Testis (tissue), 2 donors: ENCODE measurements at regions not wholly inside any gene's neighbourhood (a gene's known extent, or its start where the extent isn't known, plus 50 kb on each side); places are given as distances from the start of the nearest gene placed in this dataset.

Experiments used
- DNase-seq: peaks from one replicate; pipeline ENCODE4 v3.0.0-alpha.2; 2019
- H3K27ac ChIP-seq, 2 donors: fragments of 200-600 bp; sonication (generic); one replicate each; pipeline ENCODE4 v1.5.1; 2019
- H3K27me3 ChIP-seq: fragments of 200-600 bp; sonication (generic); one replicate; pipeline ENCODE4 v1.5.1; 2019
- H3K36me3 ChIP-seq: fragments of 200-600 bp; sonication (generic); one replicate; pipeline ENCODE4 v1.5.1; 2017; ENCODE audit warnings: low read depth; ENCODE audit errors: missing control alignments
- H3K4me1 ChIP-seq: fragments of 200-600 bp; sonication (generic); one replicate; pipeline ENCODE4 v1.5.1; 2019
- H3K4me3 ChIP-seq, 2 donors: fragments of 200-600 bp; sonication (generic); one replicate each; pipeline ENCODE4 v1.5.1; 2017 to 2019
- H3K9me3 ChIP-seq: fragments of 200-600 bp; sonication (generic); one replicate; pipeline ENCODE4 v1.5.1; 2017
- CTCF ChIP-seq, 3 experiments: fragments of 450-650 bp in 2 of 3; fragments of 200-600 bp in 1 of 3; sonication (generic) in 1 of 3; IDR thresholded peaks; one replicate each; pipeline ENCODE4 v1.5.1; 2016 to 2019; ENCODE audit warnings: antibody characterized with exemption in 3 of 3, mild to moderate bottlenecking in 2 of 3, moderate library complexity in 1 of 3
- POLR2A ChIP-seq: fragments of 450-650 bp; IDR thresholded peaks from one replicate; pipeline ENCODE4 v1.6.1; 2017; ENCODE audit warnings: antibody characterized with exemption, mild to moderate bottlenecking, moderate library complexity
- WGBS, 2 donors: methylation state at CpG; one replicate each; pipeline ENCODE4 v1.1.5; 2018; 5-methylcytosine and 5-hydroxymethylcytosine counted together
- intact Hi-C: fragments of 100-400 bp; cut with DNase I; formaldehyde crosslinking; loops from one replicate; pipeline ENCODE4 v1.15.1; 2023; ENCODE audit warnings: low total_unique reads

GRCh38 chr14:94682061-94682516, 69.9 kb downstream of the SERPINA3 start:
- WGBS, 2 donors = 84 to 88% methylated on average over 14 of the region's 14 CpGs
- H3K27me3 ChIP-seq = no peaks in the 10 kb centered on the region
- TF ChIP-seq POLR2A (no peak), CTCF (IDR thresholded peaks at IDR 0.05) (no peak)
- H3K4me3 ChIP-seq = no peak overlapping the region
- H3K27ac ChIP-seq = no peak overlapping the region
- H3K4me1 ChIP-seq = no peaks in the 10 kb centered on the region
- intact Hi-C loops = no loop called here
- no peaks in the 10 kb centered on the region for H3K36me3 ChIP-seq
- H3K9me3 ChIP-seq = no peaks in the 10 kb centered on the region
- no peak for DNase-seq

- Histone ChIP-seq H3K4me1 (no peaks in the 10 kb centered on the region), H3K9me3 (no peaks in the 10 kb centered on the region), H3K4me3 (no peak overlapping the region), H3K27me3 (no peaks in the 10 kb centered on the region), H3K36me3 (no peaks in the 10 kb centered on the region), H3K27ac (no peak overlapping the region)
- TF ChIP-seq POLR2A (no peak), CTCF (IDR thresholded peaks at IDR 0.05) (peak; percentile 35 to 70 (median 60))
- DNase-seq = peak; percentile 77
- intact Hi-C loops = no loop called here
- 67 to 87% methylated on average over 10 to 15 of the region's 15 CpGs for WGBS, 2 donors
Observed at GRCh38 chr14:94681300-94682060, 69.3 kb downstream of the SERPINA3 start.

DNA sequence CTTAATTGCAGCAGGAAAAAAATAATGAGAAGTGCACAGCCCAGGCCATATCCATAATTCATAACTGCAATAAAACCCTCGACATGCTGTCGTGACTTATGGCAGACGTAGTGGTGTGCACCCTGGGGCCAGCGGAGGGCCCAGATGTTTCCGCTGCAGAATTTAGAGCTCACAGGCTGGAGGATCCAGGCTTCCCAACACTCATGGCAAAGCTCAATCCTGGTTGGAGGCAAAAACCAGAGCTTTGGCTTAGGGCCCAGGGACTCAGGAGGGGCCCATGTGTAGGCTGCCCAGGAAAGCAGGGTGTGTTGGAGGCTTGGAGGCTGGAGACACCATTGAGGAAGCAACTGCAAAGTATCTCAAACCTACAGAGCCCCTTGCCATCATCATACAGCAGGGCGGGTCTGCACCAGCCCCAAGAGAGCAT, 68.7 kb downstream of the SERPINA3 start:
- TF ChIP-seq POLR2A (no peak), CTCF (IDR thresholded peaks at IDR 0.05) (no peak)
- Histone ChIP-seq H3K4me3 (no peak overlapping the region), H3K27ac (no peak overlapping the region), H3K9me3 (no peaks in the 10 kb centered on the region), H3K27me3 (no peaks in the 10 kb centered on the region), H3K4me1 (no peaks in the 10 kb centered on the region), H3K36me3 (no peaks in the 10 kb centered on the region)
- intact Hi-C loops = no loop called here
- DNase-seq = peak; percentile 11
- 87 to 99% methylated on average over 6 of the region's 6 CpGs for WGBS, 2 donors

DNA sequence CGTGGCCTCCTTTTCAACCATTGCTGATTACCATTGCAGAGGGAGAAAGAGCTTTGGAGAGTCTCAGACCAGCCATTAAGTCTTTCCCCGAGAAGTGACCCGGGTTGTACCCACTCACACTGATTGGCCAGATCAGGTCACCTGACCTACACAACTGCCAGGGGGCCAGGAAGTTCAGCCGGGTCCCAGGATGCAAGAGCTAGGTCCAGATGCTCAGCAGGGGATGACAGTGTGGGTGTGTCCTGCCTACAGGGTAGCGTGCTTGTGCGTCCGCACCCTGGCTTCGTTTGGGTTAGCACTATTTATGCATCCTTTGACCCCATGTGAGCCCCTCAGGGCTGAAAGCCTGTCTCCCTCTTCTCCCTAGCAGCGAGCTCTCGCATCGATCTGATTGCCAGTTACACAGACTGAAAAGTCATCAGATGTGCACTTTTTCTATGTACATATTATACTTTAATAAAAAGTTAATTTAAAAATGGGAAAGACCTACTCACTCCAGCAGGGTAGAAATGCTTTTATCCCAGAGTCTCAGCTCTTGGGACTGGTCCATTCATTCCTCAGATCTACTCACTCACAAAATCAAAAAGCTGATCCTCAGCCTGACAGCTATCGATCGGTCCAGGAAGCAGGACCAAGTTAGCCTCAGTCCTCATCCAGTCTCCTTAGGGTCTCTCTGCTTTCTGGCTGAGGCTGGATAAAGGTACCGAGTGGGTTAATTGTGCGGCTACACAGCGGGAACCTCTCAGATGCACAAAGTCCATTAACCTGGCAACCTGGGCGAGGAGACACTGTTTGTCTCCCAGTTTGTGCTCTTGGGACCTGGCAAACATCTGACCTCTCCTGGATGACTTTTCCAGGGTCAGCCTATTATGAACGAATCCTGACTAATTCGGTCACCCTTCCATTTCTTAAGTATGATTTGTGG, 68.0 kb downstream of the SERPINA3 start:
- Histone ChIP-seq H3K9me3 (no peaks in the 10 kb centered on the region), H3K27ac (no peak overlapping the region), H3K4me1 (no peaks in the 10 kb centered on the region), H3K27me3 (no peaks in the 10 kb centered on the region), H3K36me3 (no peaks in the 10 kb centered on the region), H3K4me3 (no peak overlapping the region)
- WGBS, 2 donors = 75 to 76% methylated on average over 19 of the region's 19 CpGs
- intact Hi-C loops = no loop called here
- peak; percentile 13 for DNase-seq
- TF ChIP-seq CTCF (IDR thresholded peaks at IDR 0.05) (no peak), POLR2A (no peak)
